ENCODE measurements at regions not wholly inside any gene's neighbourhood (a gene's known extent, or its start where the extent isn't known, plus 50 kb on each side); places are given as distances from the start of the nearest gene placed in this dataset.

- no peaks in the 10 kb centered on the region for H3K36me3 ChIP-seq (replicated peaks; ENCODE audit: low read depth, low read length)
- TF ChIP-seq EZH2phosphoT487 (IDR thresholded peaks at IDR 0.05; ENCODE audit: low read depth) = no peak
- TF ChIP-seq, protein P1, sequence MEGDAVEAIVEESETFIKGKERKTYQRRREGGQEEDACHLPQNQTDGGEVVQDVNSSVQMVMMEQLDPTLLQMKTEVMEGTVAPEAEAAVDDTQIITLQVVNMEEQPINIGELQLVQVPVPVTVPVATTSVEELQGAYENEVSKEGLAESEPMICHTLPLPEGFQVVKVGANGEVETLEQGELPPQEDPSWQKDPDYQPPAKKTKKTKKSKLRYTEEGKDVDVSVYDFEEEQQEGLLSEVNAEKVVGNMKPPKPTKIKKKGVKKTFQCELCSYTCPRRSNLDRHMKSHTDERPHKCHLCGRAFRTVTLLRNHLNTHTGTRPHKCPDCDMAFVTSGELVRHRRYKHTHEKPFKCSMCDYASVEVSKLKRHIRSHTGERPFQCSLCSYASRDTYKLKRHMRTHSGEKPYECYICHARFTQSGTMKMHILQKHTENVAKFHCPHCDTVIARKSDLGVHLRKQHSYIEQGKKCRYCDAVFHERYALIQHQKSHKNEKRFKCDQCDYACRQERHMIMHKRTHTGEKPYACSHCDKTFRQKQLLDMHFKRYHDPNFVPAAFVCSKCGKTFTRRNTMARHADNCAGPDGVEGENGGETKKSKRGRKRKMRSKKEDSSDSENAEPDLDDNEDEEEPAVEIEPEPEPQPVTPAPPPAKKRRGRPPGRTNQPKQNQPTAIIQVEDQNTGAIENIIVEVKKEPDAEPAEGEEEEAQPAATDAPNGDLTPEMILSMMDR (IDR thresholded peaks at IDR 0.05; ENCODE audit: low read depth, low read length) = no peak
- no peaks in the 10 kb centered on the region for H3K79me2 ChIP-seq (ENCODE audit: low read length)
- H3K4me3 ChIP-seq (ENCODE audit: low read length) = no peak overlapping the region
- H3K9me3 ChIP-seq (ENCODE audit: insufficient read depth, low read length) = no peaks in the 10 kb centered on the region
- no peaks in the 10 kb centered on the region for H3K4me1 ChIP-seq (ENCODE audit: low read length)
- H2AFZ ChIP-seq (ENCODE audit: low read depth, low read length) = no peak overlapping the region
- no peak overlapping the region for H3K4me2 ChIP-seq (ENCODE audit: low read length)
- no peak overlapping the region for H3K9ac ChIP-seq (ENCODE audit: low read length)
- no peaks in the 10 kb centered on the region for H3K27me3 ChIP-seq (ENCODE audit: low read depth, low read length)
- H3K27ac ChIP-seq (ENCODE audit: low read length) = no peak overlapping the region
- H4K20me1 ChIP-seq (ENCODE audit: insufficient read depth, low read length) = no peaks in the 10 kb centered on the region
These were observed 416.3 kb downstream of the GPATCH2 start for GRCh38 chr1:217214551-217214950.

- no peaks in the 10 kb centered on the region for H4K20me1 ChIP-seq (ENCODE audit: insufficient read depth, low read length)
- no peak overlapping the region for H3K9ac ChIP-seq (ENCODE audit: low read length)
- no peak overlapping the region for H2AFZ ChIP-seq (ENCODE audit: low read depth, low read length)
- no peaks in the 10 kb centered on the region for H3K4me1 ChIP-seq (ENCODE audit: low read length)
- TF ChIP-seq EZH2phosphoT487 (IDR thresholded peaks at IDR 0.05; ENCODE audit: low read depth) = no peak
- TF ChIP-seq, protein P1 (IDR thresholded peaks at IDR 0.05; ENCODE audit: low read depth, low read length) = no peak
- no peaks in the 10 kb centered on the region for H3K79me2 ChIP-seq (ENCODE audit: low read length)
- H3K27ac ChIP-seq (ENCODE audit: low read length) = no peak overlapping the region
- H3K9me3 ChIP-seq (ENCODE audit: insufficient read depth, low read length) = no peaks in the 10 kb centered on the region
- no peaks in the 10 kb centered on the region for H3K27me3 ChIP-seq (ENCODE audit: low read depth, low read length)
- no peak overlapping the region for H3K4me3 ChIP-seq (ENCODE audit: low read length)
- no peak overlapping the region for H3K4me2 ChIP-seq (ENCODE audit: low read length)
- no peaks in the 10 kb centered on the region for H3K36me3 ChIP-seq (replicated peaks; ENCODE audit: low read depth, low read length)
These were observed 419.4 kb downstream of the GPATCH2 start for GRCh38 chr1:217211486-217211885.

GRCh38 chr1:217205578-217205977 lies 425.3 kb downstream of the GPATCH2 start:
- Histone ChIP-seq H3K36me3 (replicated peaks; ENCODE audit: low read depth, low read length) (no peaks in the 10 kb centered on the region), H3K4me3 (ENCODE audit: low read length) (no peak overlapping the region), H3K9ac (ENCODE audit: low read length) (no peak overlapping the region), H3K9me3 (ENCODE audit: insufficient read depth, low read length) (no peaks in the 10 kb centered on the region), H2AFZ (ENCODE audit: low read depth, low read length) (no peak overlapping the region), H3K4me2 (ENCODE audit: low read length) (no peak overlapping the region), H3K4me1 (ENCODE audit: low read length) (no peaks in the 10 kb centered on the region), H3K27me3 (ENCODE audit: low read depth, low read length) (no peaks in the 10 kb centered on the region), H3K27ac (ENCODE audit: low read length) (no peak overlapping the region), H4K20me1 (ENCODE audit: insufficient read depth, low read length) (no peaks in the 10 kb centered on the region), H3K79me2 (ENCODE audit: low read length) (no peaks in the 10 kb centered on the region)
- TF ChIP-seq, protein P1 (IDR thresholded peaks at IDR 0.05; ENCODE audit: low read depth, low read length) = no peak
- no peak for TF ChIP-seq EZH2phosphoT487 (IDR thresholded peaks at IDR 0.05; ENCODE audit: low read depth)

DNA sequence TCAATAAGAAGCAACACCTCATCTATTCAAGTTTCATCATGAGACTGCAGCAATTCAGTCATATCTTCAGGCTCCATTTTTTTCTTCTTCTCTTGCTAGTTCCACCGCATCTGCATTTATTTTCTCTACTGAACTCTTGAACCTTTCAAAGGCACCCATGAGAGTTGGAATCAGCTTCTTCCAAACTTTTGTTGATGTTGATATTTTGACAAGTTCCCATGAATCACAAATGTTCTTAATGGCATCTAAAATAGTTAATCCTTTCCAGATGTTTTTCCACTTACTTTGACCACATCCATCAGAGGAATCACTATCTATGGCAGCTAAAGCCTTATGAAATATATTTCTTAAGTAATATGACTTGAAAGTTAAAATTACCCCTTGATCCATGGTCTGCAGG lies 434.3 kb downstream of the GPATCH2 start:
- no peak overlapping the region for H3K4me2 ChIP-seq (ENCODE audit: low read length)
- H3K27me3 ChIP-seq (ENCODE audit: low read depth, low read length) = no peaks in the 10 kb centered on the region
- no peaks in the 10 kb centered on the region for H3K36me3 ChIP-seq (replicated peaks; ENCODE audit: low read depth, low read length)
- no peaks in the 10 kb centered on the region for H3K4me1 ChIP-seq (ENCODE audit: low read length)
- no peaks in the 10 kb centered on the region for H3K9me3 ChIP-seq (ENCODE audit: insufficient read depth, low read length)
- H4K20me1 ChIP-seq (ENCODE audit: insufficient read depth, low read length) = no peaks in the 10 kb centered on the region
- no peak overlapping the region for H3K27ac ChIP-seq (ENCODE audit: low read length)
- H3K9ac ChIP-seq (ENCODE audit: low read length) = no peak overlapping the region
- TF ChIP-seq, protein P1 (IDR thresholded peaks at IDR 0.05; ENCODE audit: low read depth, low read length) = no peak
- TF ChIP-seq EZH2phosphoT487 (IDR thresholded peaks at IDR 0.05; ENCODE audit: low read depth) = no peak
- no peak overlapping the region for H3K4me3 ChIP-seq (ENCODE audit: low read length)
- H2AFZ ChIP-seq (ENCODE audit: low read depth, low read length) = no peak overlapping the region
- no peaks in the 10 kb centered on the region for H3K79me2 ChIP-seq (ENCODE audit: low read length)

Data from OCI-LY3 (cell line).